OCI-LY7 (cell line): ENCODE measurements at regions not wholly inside any gene's neighbourhood (a gene's known extent, or its start where the extent isn't known, plus 50 kb on each side); places are given as distances from the start of the nearest gene placed in this dataset.

ENCODE experiments used
- EZH2phosphoT487 ChIP-seq: fragments of 200-600 bp; sonication (generic); IDR thresholded peaks from 2 replicates; pipeline ENCODE4 v1.6.1; 2018; ENCODE audit warnings: low read depth, borderline replicate concordance, mild to moderate bottlenecking, mixed run types, antibody characterized with exemption, low read length, moderate library complexity, mixed read lengths
- TF ChIP-seq, protein P1 (sequence below): fragments of 200-600 bp; sonication (generic); conservative IDR thresholded peaks from 2 replicates; pipeline ENCODE4 v1.5.1; 2014; ENCODE audit warnings: mild to moderate bottlenecking, antibody characterized with exemption, low read length, moderate library complexity, mixed read lengths

DNA sequence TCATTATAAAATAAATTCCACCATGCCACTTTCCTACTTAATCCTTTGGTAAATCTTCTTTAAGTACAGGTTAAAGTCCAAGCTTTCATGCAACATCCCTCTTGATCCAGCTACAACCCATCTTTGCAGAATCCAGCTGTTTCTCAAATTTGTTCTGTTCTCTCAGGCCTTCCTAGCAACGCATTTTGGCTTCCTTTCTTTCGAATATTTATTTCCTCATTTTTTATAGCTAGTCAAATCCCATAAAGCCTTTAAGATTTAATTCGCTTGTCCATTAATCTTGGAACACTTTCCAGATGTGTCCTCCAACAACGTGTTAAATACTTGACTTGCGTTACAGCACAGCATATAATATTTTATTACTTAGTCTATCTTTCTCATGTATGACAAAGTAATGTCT, 600.1 kb upstream of the CHORDC1 start:
- TF ChIP-seq, protein P1, sequence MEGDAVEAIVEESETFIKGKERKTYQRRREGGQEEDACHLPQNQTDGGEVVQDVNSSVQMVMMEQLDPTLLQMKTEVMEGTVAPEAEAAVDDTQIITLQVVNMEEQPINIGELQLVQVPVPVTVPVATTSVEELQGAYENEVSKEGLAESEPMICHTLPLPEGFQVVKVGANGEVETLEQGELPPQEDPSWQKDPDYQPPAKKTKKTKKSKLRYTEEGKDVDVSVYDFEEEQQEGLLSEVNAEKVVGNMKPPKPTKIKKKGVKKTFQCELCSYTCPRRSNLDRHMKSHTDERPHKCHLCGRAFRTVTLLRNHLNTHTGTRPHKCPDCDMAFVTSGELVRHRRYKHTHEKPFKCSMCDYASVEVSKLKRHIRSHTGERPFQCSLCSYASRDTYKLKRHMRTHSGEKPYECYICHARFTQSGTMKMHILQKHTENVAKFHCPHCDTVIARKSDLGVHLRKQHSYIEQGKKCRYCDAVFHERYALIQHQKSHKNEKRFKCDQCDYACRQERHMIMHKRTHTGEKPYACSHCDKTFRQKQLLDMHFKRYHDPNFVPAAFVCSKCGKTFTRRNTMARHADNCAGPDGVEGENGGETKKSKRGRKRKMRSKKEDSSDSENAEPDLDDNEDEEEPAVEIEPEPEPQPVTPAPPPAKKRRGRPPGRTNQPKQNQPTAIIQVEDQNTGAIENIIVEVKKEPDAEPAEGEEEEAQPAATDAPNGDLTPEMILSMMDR = no peak
- TF ChIP-seq EZH2phosphoT487 = no peak
